Activated CD4-positive, alpha-beta T cell treated with anti-CD3 and anti-CD28 coated beads, Interleukin-2, Interleukin-6, amounts not matched to agents 100 ng/mL and 50 ng/mL, durations not matched to agents 16 hours and 8 hours (primary cell): ENCODE measurements at regions not wholly inside any gene's neighbourhood (a gene's known extent, or its start where the extent isn't known, plus 50 kb on each side); places are given as distances from the start of the nearest gene placed in this dataset.
A peak's percentile ranks its signal among the peaks of the same experiment; 100 is the strongest.

ENCODE experiments used
- DNase-seq: peaks from one replicate; pipeline ENCODE4 v3.0.0-alpha.2; 2020

- peak; percentile 17 for DNase-seq
Observed at GRCh38 chr10:131743190-131744151, 157.3 kb upstream of the PPP2R2D start.

- no peak for DNase-seq
Observed at GRCh38 chr10:131744346-131744745, 156.5 kb upstream of the PPP2R2D start.

- DNase-seq, result no peak
Observed at GRCh38 chr10:131745591-131745990, 155.2 kb upstream of the PPP2R2D start.

GRCh38 chr10:131746241-131746711 lies 154.5 kb upstream of the PPP2R2D start:
- no peak for DNase-seq

GRCh38 chr10:131746785-131747184 lies 154.0 kb upstream of the PPP2R2D start:
- no peak for DNase-seq

GRCh38 chr10:131747251-131747650 lies 153.6 kb upstream of the PPP2R2D start:
- DNase-seq, result no peak

- DNase-seq, result no peak
Observed at GRCh38 chr10:131747791-131748190, 153.0 kb upstream of the PPP2R2D start.

- no peak for DNase-seq
Observed at GRCh38 chr10:131748191-131748590, 152.6 kb upstream of the PPP2R2D start.

- DNase-seq, result no peak
Observed at GRCh38 chr10:131748831-131749766, 151.7 kb upstream of the PPP2R2D start.

GRCh38 chr10:131749767-131750142 lies 151.1 kb upstream of the PPP2R2D start:
- no peak for DNase-seq

- no peak for DNase-seq
Observed at GRCh38 chr10:131750171-131750895, 150.5 kb upstream of the PPP2R2D start.

GRCh38 chr10:131750973-131751826 lies 149.6 kb upstream of the PPP2R2D start:
- DNase-seq, result no peak

GRCh38 chr10:131751827-131752775 lies 148.7 kb upstream of the PPP2R2D start:
- DNase-seq, result no peak

GRCh38 chr10:131753336-131753735 lies 147.5 kb upstream of the PPP2R2D start:
- DNase-seq, result no peak

GRCh38 chr10:131755200-131755599 lies 145.6 kb upstream of the PPP2R2D start:
- DNase-seq, result no peak

GRCh38 chr10:131757285-131758058 lies 143.3 kb upstream of the PPP2R2D start:
- DNase-seq, result no peak

GRCh38 chr10:131758062-131758938 lies 142.5 kb upstream of the PPP2R2D start:
- DNase-seq, result no peak

GRCh38 chr10:131758939-131759301 lies 141.9 kb upstream of the PPP2R2D start:
- DNase-seq, result no peak

- DNase-seq, result no peak
Observed at GRCh38 chr10:131759347-131759746, 141.5 kb upstream of the PPP2R2D start.
